GM19463 (cell line): ENCODE measurements at regions not wholly inside any gene's neighbourhood (a gene's known extent, or its start where the extent isn't known, plus 50 kb on each side); places are given as distances from the start of the nearest gene placed in this dataset.

Experiments used
- ATAC-seq: cut with Tn5 transposase; IDR thresholded peaks from one replicate; pipeline ENCODE4 v1.9.1; 2021; ENCODE audit warnings: mild to moderate bottlenecking, moderate library complexity; ENCODE audit not compliant: unreplicated experiment

- ATAC-seq, result no peak
These were observed 58.8 kb upstream of the FLRT2 start for GRCh38 chr14:85471156-85471555.

GRCh38 chr14:85471744-85472143 is 58.2 kb upstream of the FLRT2 start:
- no peak for ATAC-seq

- ATAC-seq, result no peak
These were observed 55.5 kb upstream of the FLRT2 start for GRCh38 chr14:85474431-85474830.

GRCh38 chr14:85475113-85475512 is 54.8 kb upstream of the FLRT2 start:
- ATAC-seq, result no peak

DNA sequence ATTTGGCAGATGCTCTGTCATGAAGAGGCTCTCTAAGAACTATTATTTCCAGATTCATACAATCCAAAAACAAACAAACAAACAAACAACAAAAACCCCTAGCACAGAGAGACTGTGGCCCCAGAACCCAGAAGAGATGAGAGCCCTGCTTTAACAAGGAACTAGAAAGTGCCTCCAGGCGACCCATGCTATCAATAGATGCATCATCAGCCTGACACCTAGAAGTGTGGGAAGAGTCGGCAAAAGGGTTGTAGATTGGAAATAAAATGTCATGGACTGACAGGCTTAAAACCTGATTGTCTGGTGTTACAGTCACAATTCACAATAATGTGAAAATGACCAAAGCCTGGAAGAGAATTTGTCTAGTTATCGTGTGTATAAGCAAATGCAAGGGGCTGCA is 50.6 kb upstream of the FLRT2 start:
- ATAC-seq, result no peak

DNA sequence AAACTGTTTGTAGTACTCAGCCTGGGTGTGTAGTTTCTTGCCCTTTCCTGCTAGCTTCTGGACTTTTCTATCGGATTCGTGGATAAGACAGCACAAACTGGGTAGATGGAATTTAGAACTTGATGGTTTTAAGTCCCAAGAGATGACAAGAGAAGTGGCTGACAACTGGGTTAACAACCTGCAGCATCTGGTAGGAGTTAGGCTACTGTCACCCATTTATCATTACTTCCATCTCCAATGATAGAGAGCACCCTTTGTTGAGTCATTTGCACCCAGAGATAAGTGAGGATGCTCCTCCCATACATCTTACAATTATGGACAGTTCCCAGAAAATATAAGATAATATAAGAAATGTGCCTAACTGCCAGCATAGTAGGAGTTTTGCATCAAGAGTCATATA is 50.2 kb upstream of the FLRT2 start:
- ATAC-seq, result no peak
